Epidermal melanocyte (primary cell): ENCODE measurements at regions not wholly inside any gene's neighbourhood (a gene's known extent, or its start where the extent isn't known, plus 50 kb on each side); places are given as distances from the start of the nearest gene placed in this dataset.
"Not testable (repeated sequence)": the region's sequence is repeated elsewhere in the genome, so short reads cannot be mapped to it uniquely, and the experiment has no call there.

Experiments
- DNase-seq: peaks from one replicate; pipeline ENCODE4 v3.0.0; 2011; ENCODE audit warnings: low spot score; ENCODE audit not compliant: insufficient read length

DNA sequence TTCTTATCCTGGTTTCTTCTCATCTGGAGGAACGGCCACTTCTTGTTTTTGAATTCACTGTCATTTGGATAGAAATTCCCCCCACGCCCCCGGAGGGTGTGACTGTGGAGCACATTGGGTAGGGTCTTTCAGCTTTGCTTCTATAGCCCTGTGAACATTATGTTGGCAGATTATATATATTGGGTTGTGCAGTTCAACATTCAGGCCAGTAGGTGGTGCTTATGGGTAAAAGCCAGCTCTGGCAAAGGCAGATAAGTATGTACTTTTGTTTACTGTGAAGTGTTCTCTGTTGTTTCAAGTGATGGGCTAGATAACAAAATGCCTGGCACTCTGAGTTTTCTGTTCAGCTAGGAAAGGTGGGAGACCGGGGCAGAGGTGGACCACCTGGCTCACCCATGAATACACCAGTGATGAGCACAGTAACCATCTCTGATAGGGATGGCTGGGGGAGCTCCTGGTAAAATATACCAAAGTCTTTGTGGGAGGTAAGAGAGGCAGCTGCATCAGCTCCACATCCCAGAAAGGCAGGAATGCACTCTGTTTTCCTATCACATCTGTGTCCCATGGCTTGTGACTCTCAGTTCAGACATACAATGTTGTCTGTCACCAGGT, 1348.2 kb upstream of the RAG2 start:
- DNase-seq, result no peak

DNA sequence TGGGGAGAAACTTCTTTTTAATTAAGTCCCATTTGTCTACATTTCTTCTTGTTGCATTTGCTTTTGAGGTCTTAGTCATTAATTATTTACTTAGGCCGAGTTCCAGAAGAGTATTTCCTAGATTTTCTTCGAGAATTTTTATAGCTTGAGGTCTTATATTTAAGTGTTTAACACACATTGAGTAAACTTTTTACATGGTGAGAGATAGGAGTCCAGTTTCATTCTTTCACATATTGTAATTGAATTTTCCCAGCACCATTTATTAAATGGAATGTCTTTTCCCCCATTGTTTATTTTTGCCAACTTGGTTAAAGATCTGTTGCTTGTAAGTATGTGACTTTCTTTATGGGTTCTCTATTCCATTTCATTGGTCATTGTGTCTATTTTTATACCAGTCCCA, 1344.0 kb upstream of the RAG2 start:
- no peak for DNase-seq

DNA sequence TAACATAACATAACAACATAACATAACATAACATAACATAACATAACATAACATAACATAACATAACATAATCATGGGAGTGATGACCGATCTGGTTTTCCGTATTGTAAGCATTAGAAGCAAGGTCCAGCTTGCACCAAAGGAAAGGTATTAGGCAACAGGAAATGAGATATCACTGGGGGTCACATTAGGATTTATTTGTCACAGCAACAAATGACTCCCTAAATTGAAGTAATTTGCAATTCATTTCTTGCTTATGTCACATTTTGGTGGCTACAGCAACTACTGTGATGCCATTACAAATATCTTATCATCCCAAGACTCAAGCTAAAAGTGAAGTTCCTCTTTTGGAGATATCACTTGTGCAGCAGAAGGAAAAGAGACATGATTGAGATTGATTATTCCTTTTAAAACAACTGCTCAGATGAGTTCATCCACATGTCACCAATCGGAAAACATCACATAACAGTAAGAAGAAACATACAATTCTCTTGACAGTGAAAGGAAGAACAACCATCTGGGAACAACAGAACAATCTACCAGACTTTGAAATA, 1331.1 kb upstream of the RAG2 start:
- DNase-seq, result no peak

DNA sequence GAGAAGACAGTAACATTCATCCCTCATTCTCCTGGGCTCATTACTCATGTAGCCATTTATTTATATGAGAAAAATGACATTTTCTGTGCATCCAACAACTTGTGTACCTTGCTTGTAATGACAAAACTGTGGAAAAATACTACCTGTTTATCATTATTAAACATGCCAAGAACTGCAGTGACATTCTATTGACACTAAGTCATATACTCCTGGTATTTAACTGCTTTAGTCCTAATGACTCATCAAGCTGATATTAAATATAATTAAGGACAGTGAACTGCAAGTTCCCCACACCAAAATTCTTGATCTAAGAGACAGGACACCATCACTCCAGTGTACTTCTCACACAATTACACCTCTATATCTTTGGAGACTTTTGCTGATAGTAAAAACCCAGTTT, 1328.7 kb upstream of the RAG2 start:
- DNase-seq, result no peak

DNA sequence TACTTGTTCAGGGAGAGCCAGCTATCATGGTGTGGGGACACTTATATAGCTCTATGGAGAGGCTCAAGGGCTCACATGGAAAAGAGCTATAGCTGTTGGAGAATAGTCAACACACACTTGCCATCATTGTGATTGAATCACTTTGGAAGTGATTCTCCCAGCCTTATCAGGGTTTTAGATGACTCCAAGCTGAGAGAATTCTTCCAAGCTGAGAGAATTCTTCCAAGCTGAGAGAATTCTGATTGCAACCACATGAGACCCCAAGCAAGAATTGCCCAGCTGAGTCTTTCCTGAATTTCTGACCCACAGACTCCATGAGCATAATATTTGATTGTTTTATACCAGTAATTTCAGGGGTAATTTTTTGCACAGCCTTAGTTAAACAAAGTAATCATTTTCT, 1318.3 kb upstream of the RAG2 start:
- DNase-seq, result no peak

DNA sequence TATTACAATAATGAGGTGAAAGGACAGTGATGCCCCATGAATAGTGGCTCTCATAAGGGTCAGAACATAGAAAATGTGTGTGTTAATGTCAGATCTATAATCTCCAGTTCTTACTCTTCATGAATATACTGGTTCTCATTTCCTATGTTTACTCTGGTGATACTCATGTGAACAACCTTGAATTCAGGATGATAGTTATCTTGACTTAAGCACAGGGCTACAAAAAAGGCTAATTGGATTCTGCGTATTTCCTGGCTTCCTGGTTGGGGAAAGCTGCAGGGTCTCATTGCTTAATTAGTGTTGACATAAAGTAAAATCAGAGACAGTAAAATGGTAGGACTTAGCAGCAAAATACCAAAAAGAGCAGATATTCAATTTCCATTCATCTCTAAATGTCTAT, 1316.8 kb upstream of the RAG2 start:
- DNase-seq, result no peak

DNA sequence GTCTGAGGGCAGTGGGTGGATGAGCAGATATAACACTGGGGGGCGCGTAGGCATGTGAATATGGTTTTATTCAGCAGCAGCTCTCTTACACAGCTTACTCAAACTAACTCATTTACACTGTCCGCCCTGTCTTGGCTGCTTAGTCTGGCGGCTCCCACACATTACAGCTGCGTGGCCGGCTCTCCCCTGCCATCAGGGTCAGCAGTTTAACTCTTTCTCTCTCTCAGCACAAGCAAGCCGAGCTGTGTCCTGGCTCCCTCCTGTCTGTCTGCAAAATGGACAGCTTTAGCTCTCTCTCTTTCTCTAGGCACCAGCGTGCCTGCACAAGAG, 1310.1 kb upstream of the RAG2 start:
- DNase-seq, result no peak

DNA sequence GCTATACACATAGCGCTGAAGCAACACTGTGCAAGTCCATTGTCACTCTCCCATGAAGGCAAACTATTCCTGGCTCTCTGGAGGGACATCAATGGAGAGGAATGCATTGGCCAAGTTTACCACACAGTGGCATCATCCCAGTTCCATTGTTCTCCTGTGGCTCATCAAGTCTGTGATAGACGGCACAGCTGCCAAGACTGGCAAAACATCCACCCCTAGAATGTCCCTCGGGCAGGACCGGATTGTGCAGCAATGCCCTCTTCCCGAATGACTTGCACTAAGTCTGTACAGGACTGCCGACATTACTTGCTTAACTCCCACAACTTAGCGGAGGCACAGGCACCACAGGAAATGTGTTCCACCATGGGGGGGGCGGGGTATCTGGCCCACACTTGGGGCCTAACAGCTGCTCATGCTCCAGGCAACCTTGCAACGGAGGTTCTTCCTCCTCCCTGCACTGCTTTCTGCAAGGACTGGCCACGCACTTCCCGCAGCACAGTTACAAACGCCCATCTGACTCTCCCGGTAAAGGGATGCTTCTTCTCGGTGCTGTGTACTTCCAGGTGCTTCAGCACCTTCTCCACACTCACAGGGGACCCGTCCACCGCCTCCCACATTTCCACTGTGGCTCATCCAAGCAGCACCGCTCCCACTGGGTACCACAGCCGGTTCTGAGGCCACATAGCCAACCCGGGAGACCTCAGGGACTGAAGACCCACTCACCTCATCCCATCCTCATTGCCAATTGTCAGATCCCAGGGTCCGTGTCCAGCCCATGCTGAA, 1309.6 kb upstream of the RAG2 start:
- no peak for DNase-seq

DNA sequence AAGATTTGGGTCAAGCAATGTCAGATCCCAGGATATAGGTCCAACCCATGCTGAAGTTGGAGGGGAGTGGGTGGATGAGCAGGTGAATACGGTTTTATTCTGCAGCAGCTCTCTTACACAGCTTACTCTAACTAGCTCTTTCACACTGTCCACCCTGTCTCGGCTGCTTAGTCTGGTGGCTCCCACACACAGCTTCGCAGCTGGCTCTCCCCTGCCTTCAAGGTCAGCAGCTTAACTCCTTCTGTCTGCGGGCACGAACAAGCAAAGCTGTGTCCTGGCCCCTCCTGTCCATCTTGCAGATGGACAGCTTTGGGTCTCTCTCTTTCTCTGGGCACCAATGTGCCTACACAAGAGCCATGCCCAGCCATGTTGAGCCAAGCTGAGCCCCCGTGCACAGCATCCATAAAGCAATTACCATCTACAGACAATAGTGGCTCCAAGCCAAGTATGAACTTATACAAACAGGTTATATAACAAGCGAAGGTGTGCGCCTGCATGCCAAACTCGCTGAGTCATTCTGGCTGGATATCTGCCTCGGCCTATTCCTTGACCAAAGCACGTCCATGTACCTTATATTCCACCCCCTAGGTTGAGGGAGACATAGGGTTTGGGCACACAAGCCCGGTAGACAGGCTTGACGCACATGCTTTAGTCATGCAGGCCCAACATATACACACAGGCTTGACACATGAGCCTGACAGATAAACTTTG, 1307.8 kb upstream of the RAG2 start:
- DNase-seq, result no peak

DNA sequence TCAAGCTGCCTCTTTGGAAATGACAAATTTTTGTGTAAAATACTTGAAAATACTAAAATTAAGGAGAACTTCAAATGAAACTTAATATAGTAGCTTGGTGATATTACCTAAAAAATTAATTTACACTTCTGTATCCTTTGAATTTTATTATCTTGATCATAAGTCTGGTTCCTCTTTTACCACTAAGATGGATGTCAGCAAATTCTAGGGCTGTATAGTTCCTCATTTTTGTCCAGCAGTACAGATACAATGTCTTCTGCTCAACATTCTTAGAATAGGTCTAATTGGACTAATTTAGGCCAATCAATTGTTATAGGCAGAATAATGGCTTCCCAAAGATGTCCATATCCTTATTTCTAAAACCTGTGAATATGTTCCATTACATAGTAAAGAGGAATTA, 1298.0 kb upstream of the RAG2 start:
- DNase-seq, result no peak

DNA sequence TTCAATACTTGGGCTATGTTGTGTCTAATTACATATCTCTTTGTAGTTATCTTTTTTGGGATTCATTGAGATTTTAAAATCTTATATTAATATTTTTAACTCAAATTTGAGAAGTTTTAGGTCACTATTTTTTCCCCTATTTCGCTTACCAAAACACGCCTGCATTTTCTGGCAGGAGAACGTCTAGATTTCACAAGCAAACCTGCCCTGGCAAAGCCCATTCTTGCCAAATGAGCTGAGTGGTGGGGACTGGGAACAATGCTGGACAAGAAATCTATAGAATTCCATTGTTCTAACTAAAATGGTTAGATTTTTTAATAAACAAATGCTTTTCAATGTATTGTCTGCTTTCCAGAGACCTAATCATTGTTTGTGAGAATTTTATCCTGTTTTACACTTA, 1283.7 kb upstream of the RAG2 start:
- no peak for DNase-seq

DNA sequence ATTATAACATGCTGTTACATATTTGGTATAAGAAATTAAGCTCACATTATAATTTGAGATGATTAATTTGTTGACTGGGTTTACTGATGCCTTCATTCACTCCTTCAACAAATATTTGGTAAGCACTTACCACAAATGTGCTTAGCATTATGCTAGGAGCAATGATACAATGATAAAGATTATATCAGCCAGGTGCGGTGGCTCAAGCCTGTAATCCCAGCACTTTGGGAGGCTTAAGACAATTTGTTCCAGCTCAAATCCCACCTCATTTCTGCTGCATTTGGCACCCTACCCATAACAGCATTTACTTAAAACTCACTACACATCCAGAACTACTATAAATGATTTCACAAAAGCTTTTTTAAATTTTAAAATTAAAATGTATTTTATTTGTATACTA, 1263.6 kb upstream of the RAG2 start:
- no peak for DNase-seq

DNA sequence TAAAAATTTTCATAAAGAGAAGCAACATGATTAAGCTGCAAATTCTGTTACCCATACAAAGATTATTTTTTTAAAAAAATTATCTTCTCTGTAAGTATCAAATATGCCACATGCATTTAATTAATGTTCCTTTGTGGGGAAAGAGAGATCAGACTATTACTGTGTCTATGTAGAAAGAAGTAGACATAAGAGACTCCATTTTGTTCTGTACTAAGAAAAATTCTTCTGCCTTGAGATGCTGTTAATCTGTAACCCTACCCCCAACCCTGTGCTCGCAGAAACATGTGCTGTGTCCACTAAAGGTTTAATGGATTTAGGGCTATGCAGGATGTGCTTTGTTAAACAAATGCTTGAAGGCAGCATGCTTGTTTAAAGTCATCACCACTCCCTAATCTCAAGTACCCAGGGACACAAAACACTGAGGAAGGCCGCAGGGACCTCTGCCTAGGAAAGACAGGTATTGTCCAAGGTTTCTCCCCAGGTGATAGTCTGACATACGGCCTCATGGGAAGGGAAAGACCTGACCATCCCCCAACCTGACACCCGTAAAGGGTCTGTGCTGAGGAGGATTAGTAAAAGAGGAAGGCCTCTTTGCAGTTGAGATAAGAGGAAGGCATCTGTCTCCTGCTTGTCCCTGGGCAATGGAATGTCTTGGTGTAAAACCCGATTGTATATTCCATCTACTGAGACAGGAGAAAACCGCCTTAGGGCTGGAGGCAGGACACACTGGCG, 1260.9 kb upstream of the RAG2 start:
- not testable (repeated sequence) for DNase-seq

DNA sequence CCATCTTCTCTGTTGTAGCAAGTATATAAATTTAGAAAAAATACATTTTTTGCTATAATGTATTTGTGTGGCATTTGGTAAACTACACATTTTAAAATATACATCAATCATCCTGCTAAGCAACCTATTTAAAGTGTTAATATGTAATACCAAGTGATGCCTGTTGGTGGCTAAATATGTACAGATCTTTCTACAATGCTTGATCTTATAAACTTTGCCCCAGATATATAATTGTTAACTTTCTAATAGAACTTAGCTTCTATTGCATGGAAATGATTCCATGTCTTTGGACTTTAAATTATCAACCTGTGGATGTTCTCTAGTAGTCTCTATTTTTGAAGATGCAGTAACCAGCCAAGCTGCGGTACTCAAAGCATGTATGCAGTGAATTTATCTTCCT, 1260.4 kb upstream of the RAG2 start:
- DNase-seq, result no peak

DNA sequence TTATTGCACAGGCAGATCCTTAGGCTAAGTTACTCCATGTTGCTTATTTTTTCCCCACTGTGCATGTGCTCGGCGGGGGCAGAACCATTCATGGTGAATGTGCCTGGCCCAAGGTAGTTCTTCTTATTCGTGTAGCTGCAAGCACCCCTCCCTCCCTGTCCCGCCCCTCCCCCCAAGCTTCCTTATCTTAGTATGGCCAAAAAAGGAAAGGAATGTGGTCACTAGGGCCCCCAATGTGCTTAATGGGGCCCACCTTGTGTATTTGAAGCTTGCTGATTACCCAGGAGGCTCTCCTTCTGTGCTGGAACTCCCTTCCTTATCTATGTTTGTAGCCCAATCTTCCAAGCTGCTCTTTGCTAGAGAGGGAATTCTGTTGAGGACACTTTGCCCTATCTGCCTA, 1259.7 kb upstream of the RAG2 start:
- DNase-seq, result no peak

DNA sequence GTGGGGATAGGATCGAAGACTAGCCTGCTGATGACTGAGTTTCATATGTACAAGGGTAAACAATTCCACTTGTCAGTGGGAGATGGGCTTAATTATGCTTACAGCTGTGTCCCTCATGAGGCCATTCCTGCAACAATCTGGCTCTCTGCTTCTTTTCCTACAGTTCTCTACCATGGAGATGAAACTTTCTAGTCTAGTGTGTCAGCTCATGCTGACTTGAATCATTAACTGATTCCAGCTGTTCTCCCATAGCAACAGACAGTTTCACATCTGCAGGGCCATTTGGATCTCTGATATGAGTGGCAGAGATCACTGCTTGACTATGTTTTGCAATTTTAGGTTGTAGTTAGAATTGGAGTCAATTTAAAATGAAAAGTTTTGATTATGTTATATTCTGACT, 1251.7 kb upstream of the RAG2 start:
- no peak for DNase-seq

DNA sequence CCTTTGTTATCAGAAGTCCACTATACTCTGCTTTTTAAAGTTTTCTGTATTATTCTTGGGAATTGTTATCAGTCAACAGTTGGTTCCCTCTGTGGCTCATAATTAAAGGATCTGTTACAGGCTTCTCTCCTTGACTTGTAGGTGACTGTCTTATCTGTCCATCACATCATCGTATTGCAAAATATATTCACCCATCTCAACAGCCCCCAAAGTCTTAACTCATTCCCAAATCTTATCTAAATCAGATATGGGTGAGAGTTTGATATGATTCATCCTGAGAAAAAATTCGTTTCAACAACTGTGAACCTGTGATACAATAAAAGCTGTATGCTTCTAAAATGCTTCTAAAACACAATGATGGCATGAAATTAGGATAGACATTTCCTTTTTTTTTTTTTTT, 1245.6 kb upstream of the RAG2 start:
- DNase-seq, result no peak

DNA sequence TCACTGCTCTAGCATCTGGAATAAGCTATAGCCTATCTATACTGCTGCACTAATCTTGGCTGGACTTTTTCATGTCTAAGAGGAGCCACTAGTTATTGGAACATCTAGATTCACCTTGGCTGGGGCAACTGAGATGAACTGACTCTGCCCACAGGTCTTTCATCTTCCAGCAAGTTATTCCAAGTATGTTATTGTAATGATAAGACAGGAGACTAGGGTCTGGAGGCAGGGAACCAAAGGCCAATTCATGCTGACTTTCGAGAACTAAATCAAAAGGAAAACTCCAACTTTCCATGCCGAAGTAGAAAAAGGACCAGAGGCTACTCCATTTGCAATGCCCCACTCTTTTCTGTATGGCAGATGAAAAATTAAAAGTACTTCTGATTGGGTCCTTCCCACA, 1243.0 kb upstream of the RAG2 start:
- no peak for DNase-seq

DNA sequence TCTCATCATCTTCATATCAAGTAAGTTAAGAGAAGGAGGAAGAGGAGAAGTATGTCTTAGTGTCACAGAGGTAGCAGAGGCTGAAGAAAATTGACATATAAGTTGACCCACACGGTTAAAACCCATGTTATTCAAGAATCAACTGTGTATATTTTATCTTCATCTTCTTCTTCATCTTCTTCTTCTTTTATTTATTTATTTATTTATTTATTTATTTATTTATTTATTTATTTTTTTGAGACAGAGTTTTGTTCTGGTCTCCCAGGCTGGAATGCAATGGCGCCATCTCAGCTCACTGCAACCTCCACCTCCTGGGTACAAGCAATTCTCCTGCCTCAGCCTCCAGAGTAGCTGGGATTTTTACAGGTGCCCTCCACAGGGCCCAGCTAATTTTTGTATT, 1242.3 kb upstream of the RAG2 start:
- DNase-seq, result not testable (repeated sequence)

DNA sequence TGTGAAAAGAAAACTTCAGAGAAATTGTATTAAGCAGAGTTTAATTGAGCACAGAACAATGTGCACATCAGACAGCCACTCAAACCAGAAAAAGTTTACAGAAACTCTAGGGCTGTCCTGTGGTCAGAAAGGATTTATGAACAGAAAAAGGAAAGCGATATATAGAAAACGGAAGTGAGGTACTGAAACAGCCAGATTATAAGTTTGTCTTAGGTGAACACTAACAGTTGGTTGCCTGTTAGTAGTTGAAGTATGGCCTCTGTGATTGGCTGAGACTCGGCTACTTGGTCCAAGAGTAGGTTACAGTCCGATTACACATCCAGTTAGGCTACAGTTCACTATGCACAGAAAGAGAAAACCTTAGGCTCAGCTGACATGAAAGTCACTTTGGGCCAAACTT, 1232.5 kb upstream of the RAG2 start:
- no peak for DNase-seq

DNA sequence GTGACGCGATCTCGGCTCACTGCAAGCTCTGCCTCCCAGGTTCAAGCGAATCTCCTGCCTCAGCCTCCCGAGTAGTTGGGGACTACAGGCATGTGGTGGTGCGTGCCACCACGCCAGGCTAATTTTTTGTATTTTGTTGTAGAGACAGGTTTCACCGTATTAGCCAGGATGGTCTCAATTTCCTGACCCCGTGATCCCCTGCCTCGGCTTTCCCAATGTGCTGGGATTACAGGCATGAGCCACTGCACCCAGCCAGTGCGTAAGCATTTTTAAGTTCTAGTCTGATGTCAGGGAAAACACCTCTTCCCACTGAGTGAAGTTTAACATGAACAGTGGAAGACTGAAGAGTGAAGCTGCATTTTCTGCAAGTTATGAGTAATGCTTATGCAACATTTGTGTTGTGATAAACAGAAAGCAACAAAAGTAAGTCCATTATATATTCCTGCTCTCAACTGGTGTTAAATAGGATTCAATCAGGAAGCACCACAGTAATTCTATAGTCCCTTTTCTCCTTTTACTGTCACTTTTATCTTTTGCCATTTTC, 1219.8 kb upstream of the RAG2 start:
- no peak for DNase-seq
